PC-3 (cell line): ENCODE measurements at regions not wholly inside any gene's neighbourhood (a gene's known extent, or its start where the extent isn't known, plus 50 kb on each side); places are given as distances from the start of the nearest gene placed in this dataset.

Experiments used
- ATAC-seq: fragments of 200-7000 bp; cut with Tn5 transposase; 2 replicates; pipeline ENCODE4 v1.9.1; 2020; ENCODE audit warnings: mild to moderate bottlenecking, moderate library complexity
- BruUV-seq: library from RNA; stranded (reverse); fragments of 400-500 nt; replicated peaks from 2 replicates; lab custom pipeline; 2021; lab: Mats Ljungman, UMichigan
- CTCF ChIA-PET: fragments of 300-600 bp; sonication (Branson Sonifier 250); formaldehyde crosslinking; loops from one replicate; lab custom pipeline; 2022; ENCODE audit warnings: antibody characterized with exemption; lab: Charles Lee
- POLR2A ChIA-PET: fragments of 300-600 bp; sonication (Branson Sonifier 250); formaldehyde crosslinking; loops from one replicate; lab custom pipeline; 2022; ENCODE audit warnings: antibody characterized with exemption; ENCODE audit not compliant: unreplicated experiment; lab: Charles Lee
- DNase-seq: peaks from one replicate; pipeline ENCODE4 v3.0.0-alpha.2; 2015
- H2AFZ ChIP-seq: fragments of 300-600 bp; sonication (generic); 2 replicates; pipeline ENCODE4 v1.6.0; 2016; ENCODE audit warnings: antibody characterized with exemption, low read length
- H3F3A ChIP-seq: fragments of 300-600 bp; sonication (generic); one replicate; pipeline ENCODE4 v1.6.0; 2017; ENCODE audit warnings: antibody characterized with exemption, low read length, control low read depth, mild to moderate bottlenecking; ENCODE audit not compliant: unreplicated experiment
- H3K27ac ChIP-seq: fragments of 300-600 bp; sonication (generic); 2 replicates; pipeline ENCODE4 v1.5.1; 2016; ENCODE audit warnings: mild to moderate bottlenecking, low read length
- H3K27me3 ChIP-seq: fragments of 300-600 bp; sonication (generic); 2 replicates; pipeline ENCODE4 v1.6.1; 2016; ENCODE audit warnings: low read length, mixed read lengths
- H3K36me3 ChIP-seq: fragments of 300-600 bp; sonication (generic); 2 replicates; pipeline ENCODE4 v1.6.1; 2016; ENCODE audit warnings: low read depth, mixed run types, low read length, mixed read lengths
- H3K4me1 ChIP-seq: fragments of 300-600 bp; sonication (generic); 2 replicates; pipeline ENCODE4 v1.5.1; 2016; ENCODE audit warnings: low read length; ENCODE audit not compliant: insufficient read depth
- H3K4me2 ChIP-seq: fragments of 300-600 bp; sonication (generic); 2 replicates; pipeline ENCODE4 v1.6.0; 2016; ENCODE audit warnings: low read length
- H3K4me3 ChIP-seq: fragments of 300-600 bp; sonication (generic); 2 replicates; pipeline ENCODE4 v1.5.1; 2016; ENCODE audit warnings: mild to moderate bottlenecking, low read length, mixed read lengths
- H3K79me2 ChIP-seq: fragments of 300-600 bp; sonication (generic); 2 replicates; pipeline ENCODE4 v1.6.1; 2017; ENCODE audit warnings: low read length, mixed read lengths
- H3K9ac ChIP-seq: fragments of 300-600 bp; sonication (generic); 2 replicates; pipeline ENCODE4 v1.6.0; 2016; ENCODE audit warnings: mild to moderate bottlenecking, low read length
- H3K9me2 ChIP-seq: fragments of 300-600 bp; sonication (generic); replicated peaks from 2 replicates; pipeline ENCODE4 v1.6.1; 2016; ENCODE audit warnings: mixed run types, low read length, mixed read lengths
- H3K9me3 ChIP-seq: fragments of 300-600 bp; sonication (generic); 2 replicates; pipeline ENCODE4 v1.6.1; 2016; ENCODE audit warnings: low read length, mixed read lengths
- H4K20me1 ChIP-seq: fragments of 300-600 bp; sonication (generic); 2 replicates; pipeline ENCODE4 v1.6.1; 2016; ENCODE audit warnings: low read length, mixed read lengths
- CTCF ChIP-seq: fragments of 300-600 bp; sonication (generic); conservative IDR thresholded peaks from 2 replicates; pipeline ENCODE4 v1.5.1; 2017; ENCODE audit warnings: antibody characterized with exemption, low read depth, mild to moderate bottlenecking, low read length
- EZH2 ChIP-seq: fragments of 300-600 bp; sonication (generic); IDR thresholded peaks from one replicate; pipeline ENCODE4 v1.6.1; 2017; ENCODE audit warnings: antibody characterized with exemption, mild to moderate bottlenecking, low read length; ENCODE audit not compliant: unreplicated experiment
- EZH2phosphoT487 ChIP-seq: fragments of 300-600 bp; sonication (generic); IDR thresholded peaks from 2 replicates; pipeline ENCODE4 v1.6.1; 2018; ENCODE audit warnings: mild to moderate bottlenecking, antibody characterized with exemption, low read length, borderline replicate concordance
- intact Hi-C: fragments of 100-400 bp; cut with micrococcal nuclease; formaldehyde crosslinking; loops from 2 replicates; pipeline ENCODE4 v1.9.0; 2023

- intact Hi-C loops: no loop called here
- no peak overlapping the region for H3K4me3 ChIP-seq
- POLR2A ChIA-PET: no interaction called here
- DNase-seq (peak; percentile 60), ATAC-seq (peak; percentile 95)
- peaks cover 16% of the 10 kb centered on the region; the same call in 1 of the 2 replicates for H3K9me3 ChIP-seq
- H3K9ac ChIP-seq: no peak overlapping the region
- H3K27me3 ChIP-seq: no peaks in the 10 kb centered on the region
- H3K4me1 ChIP-seq: no peaks in the 10 kb centered on the region
- H4K20me1 ChIP-seq: no peaks in the 10 kb centered on the region
- CTCF ChIA-PET: no interaction called here
- H3K4me2 ChIP-seq: no peak overlapping the region
- TF ChIP-seq CTCF: no peak
- no peak for TF ChIP-seq EZH2phosphoT487
- no peak for TF ChIP-seq EZH2
- no peaks in the 10 kb centered on the region for H3K36me3 ChIP-seq
- no TSS peak for BruUV-seq
- no peak overlapping the region for H3K27ac ChIP-seq
- H3F3A ChIP-seq: no peaks in the 10 kb centered on the region
- H3K9me2 ChIP-seq: no peaks in the 10 kb centered on the region
- H3K79me2 ChIP-seq: no peaks in the 10 kb centered on the region
- no peak overlapping the region for H2AFZ ChIP-seq
These were observed 580.6 kb upstream of the SOX11 start for GRCh38 chr2:5111581-5111980.

DNA sequence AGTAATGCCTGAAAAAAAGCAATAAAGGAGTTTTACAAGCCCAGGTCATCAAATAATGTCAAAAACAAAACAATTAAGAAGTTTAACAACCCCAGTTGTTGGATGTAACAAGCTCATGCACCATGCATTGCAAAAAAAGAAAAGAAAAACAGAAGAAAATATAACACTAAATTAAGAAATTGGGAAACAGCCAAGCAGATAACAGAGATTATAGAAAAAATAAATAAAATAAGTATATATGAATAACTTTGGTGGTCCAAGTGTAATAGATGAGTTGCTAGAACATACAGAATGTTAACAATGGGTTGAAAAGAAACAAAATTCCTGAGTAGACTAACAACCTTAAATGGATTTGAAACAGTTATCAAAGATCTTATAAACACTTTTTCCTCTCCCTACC, 573.1 kb upstream of the SOX11 start:
- Histone ChIP-seq H3K9me2 (no peaks in the 10 kb centered on the region), H3F3A (no peaks in the 10 kb centered on the region), H4K20me1 (no peaks in the 10 kb centered on the region), H3K79me2 (no peaks in the 10 kb centered on the region), H3K27me3 (no peaks in the 10 kb centered on the region), H3K36me3 (no peaks in the 10 kb centered on the region), H3K9me3 (peaks cover under 1% of the 10 kb centered on the region; the same call in 1 of the 2 replicates), H3K9ac (no peak overlapping the region), H3K4me1 (no peaks in the 10 kb centered on the region), H3K4me2 (no peak overlapping the region), H2AFZ (no peak overlapping the region), H3K27ac (no peak overlapping the region), H3K4me3 (no peak overlapping the region)
- ChIA-PET POLR2A (no interaction called here), CTCF (no interaction called here)
- no peak for ATAC-seq
- intact Hi-C loops: no loop called here
- TF ChIP-seq CTCF (no peak), EZH2 (no peak), EZH2phosphoT487 (no peak)
- BruUV-seq: no TSS peak
- no peak for DNase-seq

GRCh38 chr2:5121121-5121520, 571.1 kb upstream of the SOX11 start:
- Histone ChIP-seq H3K9ac (no peak overlapping the region), H3K27me3 (no peaks in the 10 kb centered on the region), H3K79me2 (no peaks in the 10 kb centered on the region), H3K4me1 (no peaks in the 10 kb centered on the region), H3K4me2 (no peak overlapping the region), H3F3A (no peaks in the 10 kb centered on the region), H3K9me3 (no peaks in the 10 kb centered on the region; the same call in 1 of the 2 replicates), H3K36me3 (no peaks in the 10 kb centered on the region), H4K20me1 (no peaks in the 10 kb centered on the region), H3K27ac (no peak overlapping the region), H3K4me3 (no peak overlapping the region), H2AFZ (no peak overlapping the region), H3K9me2 (no peaks in the 10 kb centered on the region)
- TF ChIP-seq EZH2phosphoT487: no peak
- TF ChIP-seq EZH2: no peak
- no peak for TF ChIP-seq CTCF
- POLR2A ChIA-PET: no interaction called here
- DNase-seq (no peak), ATAC-seq (no peak)
- intact Hi-C loops: no loop called here
- CTCF ChIA-PET: no interaction called here
- no TSS peak for BruUV-seq
